ENCODE measurements at regions not wholly inside any gene's neighbourhood (a gene's known extent, or its start where the extent isn't known, plus 50 kb on each side); places are given as distances from the start of the nearest gene placed in this dataset.

DNA sequence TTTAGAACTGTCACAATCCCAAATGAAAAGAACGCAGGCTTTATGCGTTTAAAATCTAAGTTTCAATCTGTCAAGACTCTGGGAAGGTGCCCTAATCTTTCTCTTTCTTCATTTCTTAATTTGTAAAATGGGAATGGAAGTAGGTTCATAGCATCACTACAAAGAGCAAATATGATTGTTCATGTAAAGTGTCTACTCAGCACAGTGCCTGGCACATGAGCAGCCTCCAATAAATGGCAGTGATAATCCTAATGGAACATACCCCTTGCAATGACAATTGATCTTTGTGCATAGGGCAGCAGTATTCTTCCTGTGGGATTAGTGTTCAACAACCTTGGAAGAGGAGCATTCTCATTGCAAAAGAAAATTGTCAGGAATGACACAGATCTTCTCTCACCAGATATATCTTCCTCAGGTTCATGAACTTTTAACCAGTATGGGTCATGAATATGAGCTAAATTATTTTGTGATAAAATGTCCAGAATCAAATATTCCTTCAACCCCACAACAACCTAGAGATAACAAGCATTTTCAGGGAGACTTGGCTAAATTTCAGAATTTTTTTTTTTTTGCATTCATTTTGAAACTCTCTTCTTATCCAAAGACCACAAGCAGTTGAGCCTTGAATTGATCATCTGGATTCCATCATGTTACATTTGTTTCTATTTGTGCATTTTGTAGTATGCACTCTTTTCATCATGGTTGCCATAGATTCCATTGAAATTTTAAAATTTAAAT is 149.1 kb downstream of the TBX18 start:
- TF ChIP-seq, protein P1, sequence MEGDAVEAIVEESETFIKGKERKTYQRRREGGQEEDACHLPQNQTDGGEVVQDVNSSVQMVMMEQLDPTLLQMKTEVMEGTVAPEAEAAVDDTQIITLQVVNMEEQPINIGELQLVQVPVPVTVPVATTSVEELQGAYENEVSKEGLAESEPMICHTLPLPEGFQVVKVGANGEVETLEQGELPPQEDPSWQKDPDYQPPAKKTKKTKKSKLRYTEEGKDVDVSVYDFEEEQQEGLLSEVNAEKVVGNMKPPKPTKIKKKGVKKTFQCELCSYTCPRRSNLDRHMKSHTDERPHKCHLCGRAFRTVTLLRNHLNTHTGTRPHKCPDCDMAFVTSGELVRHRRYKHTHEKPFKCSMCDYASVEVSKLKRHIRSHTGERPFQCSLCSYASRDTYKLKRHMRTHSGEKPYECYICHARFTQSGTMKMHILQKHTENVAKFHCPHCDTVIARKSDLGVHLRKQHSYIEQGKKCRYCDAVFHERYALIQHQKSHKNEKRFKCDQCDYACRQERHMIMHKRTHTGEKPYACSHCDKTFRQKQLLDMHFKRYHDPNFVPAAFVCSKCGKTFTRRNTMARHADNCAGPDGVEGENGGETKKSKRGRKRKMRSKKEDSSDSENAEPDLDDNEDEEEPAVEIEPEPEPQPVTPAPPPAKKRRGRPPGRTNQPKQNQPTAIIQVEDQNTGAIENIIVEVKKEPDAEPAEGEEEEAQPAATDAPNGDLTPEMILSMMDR (IDR thresholded peaks at IDR 0.05; ENCODE audit: low read depth, low read length, missing input control) = no peak
- TF ChIP-seq RAD21 (IDR thresholded peaks at IDR 0.05) = no peak
- TF ChIP-seq, protein P2, sequence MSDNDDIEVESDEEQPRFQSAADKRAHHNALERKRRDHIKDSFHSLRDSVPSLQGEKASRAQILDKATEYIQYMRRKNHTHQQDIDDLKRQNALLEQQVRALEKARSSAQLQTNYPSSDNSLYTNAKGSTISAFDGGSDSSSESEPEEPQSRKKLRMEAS (IDR thresholded peaks at IDR 0.05) = no peak
- TF ChIP-seq YY1 (IDR thresholded peaks at IDR 0.05) = no peak
- TF ChIP-seq GABPA (IDR thresholded peaks at IDR 0.05 in 1 of 2, conservative IDR thresholded peaks at IDR 0.05 in 1 of 2) = no peak
- TF ChIP-seq EGR1 (IDR thresholded peaks at IDR 0.05; ENCODE audit: low read depth in 2 of 2) = no peak
- no peak for TF ChIP-seq JUND (IDR thresholded peaks at IDR 0.05)

Measured in liver (tissue), 3 donors.